ENCODE measurements at regions not wholly inside any gene's neighbourhood (a gene's known extent, or its start where the extent isn't known, plus 50 kb on each side); places are given as distances from the start of the nearest gene placed in this dataset.

DNA sequence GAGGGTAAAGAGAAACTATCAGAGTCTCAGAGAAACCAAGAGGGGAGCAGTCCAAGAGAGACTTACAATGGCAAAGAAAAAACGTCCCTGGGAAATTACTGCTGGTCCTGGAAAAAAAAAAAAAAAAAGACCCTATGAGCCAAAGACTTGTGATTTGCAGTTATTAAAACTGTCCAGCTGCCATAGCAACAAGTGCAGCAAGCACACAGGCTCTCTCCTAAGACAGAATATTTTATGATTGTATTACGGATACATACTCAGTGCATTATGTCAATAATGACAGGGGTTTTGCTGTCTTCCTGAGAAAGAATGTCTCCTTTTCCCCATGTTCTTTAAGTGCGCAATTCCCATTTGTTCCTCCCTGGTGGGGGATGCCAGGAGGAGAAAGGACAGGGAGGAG is 178.5 kb downstream of the GPAM start:
- H3K9me3 ChIP-seq (ENCODE audit: control insufficient read depth in 1 of 2, low read length in 2 of 2): no peaks in the 10 kb centered on the region
- H3K27ac ChIP-seq (ENCODE audit: low read length): no peak overlapping the region
- no peaks in the 10 kb centered on the region for H3K27me3 ChIP-seq (ENCODE audit: low read depth, low read length)
- no peaks in the 10 kb centered on the region for H3K36me3 ChIP-seq (ENCODE audit: control insufficient read depth in 1 of 2, insufficient read depth in 2 of 2, low read length in 2 of 2)
- H3K4me3 ChIP-seq (ENCODE audit: low read depth in 1 of 2, low read length in 2 of 2): no peak overlapping the region
- no peaks in the 10 kb centered on the region for H3K4me1 ChIP-seq (ENCODE audit: control insufficient read depth in 1 of 2, insufficient read depth in 2 of 2, low read length in 2 of 2)

DNA sequence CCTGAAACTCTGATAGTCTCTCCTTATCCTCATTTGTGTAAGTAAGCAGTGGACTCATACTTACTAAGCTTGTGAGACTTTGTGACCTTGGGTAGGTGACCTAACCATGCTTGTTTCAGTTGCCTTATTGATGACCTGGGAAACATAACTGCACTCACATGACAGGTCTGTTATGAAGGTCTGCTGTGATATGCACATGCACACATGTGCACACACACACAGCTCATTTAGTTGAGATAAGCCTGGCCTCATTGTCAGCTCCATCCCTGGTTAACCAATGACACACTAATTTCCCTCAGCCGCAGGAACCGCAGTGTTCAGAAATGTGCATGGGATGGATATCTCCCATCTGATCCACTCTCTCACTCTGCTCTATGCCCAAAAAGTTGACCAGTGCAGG is 177.2 kb downstream of the GPAM start:
- Histone ChIP-seq H3K27ac (ENCODE audit: low read length) (no peak overlapping the region), H3K36me3 (ENCODE audit: control insufficient read depth in 1 of 2, insufficient read depth in 2 of 2, low read length in 2 of 2) (no peaks in the 10 kb centered on the region)

DNA sequence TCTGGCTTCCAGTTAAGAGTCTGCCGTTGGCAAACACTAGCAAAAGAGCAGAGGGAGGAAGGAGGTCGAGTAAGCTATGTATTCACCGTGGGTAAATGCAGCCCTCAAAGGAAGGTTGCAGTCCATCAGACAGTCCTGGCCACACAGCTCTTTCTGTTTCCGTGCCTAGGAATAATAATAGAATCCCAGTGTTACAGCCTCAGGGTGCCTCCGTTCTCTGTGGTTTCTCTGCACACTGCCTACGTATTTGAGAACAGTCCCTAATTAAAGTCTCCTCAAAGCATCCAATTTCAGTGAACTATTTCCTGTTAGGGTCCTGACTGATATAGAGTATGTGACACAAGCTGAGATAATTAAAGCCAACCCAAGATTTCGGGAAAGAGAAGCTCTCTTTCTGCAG is 176.7 kb downstream of the GPAM start:
- Histone ChIP-seq H3K36me3 (ENCODE audit: control insufficient read depth in 1 of 2, insufficient read depth in 2 of 2, low read length in 2 of 2) (no peaks in the 10 kb centered on the region), H3K27ac (ENCODE audit: low read length) (no peak overlapping the region), H3K4me1 (ENCODE audit: control insufficient read depth in 1 of 2, insufficient read depth in 2 of 2, low read length in 2 of 2) (no peaks in the 10 kb centered on the region), H3K27me3 (ENCODE audit: low read depth, low read length) (no peaks in the 10 kb centered on the region), H3K9me3 (ENCODE audit: control insufficient read depth in 1 of 2, low read length in 2 of 2) (no peaks in the 10 kb centered on the region), H3K4me3 (ENCODE audit: low read depth in 1 of 2, low read length in 2 of 2) (no peak overlapping the region)

More for the DNA sequence above, 177.2 kb downstream of the GPAM start:
- Histone ChIP-seq H3K9me3 (ENCODE audit: control insufficient read depth in 1 of 2, low read length in 2 of 2) (no peaks in the 10 kb centered on the region), H3K4me3 (ENCODE audit: low read depth in 1 of 2, low read length in 2 of 2) (no peak overlapping the region), H3K4me1 (ENCODE audit: control insufficient read depth in 1 of 2, insufficient read depth in 2 of 2, low read length in 2 of 2) (no peaks in the 10 kb centered on the region), H3K27me3 (ENCODE audit: low read depth, low read length) (no peaks in the 10 kb centered on the region)

DNA sequence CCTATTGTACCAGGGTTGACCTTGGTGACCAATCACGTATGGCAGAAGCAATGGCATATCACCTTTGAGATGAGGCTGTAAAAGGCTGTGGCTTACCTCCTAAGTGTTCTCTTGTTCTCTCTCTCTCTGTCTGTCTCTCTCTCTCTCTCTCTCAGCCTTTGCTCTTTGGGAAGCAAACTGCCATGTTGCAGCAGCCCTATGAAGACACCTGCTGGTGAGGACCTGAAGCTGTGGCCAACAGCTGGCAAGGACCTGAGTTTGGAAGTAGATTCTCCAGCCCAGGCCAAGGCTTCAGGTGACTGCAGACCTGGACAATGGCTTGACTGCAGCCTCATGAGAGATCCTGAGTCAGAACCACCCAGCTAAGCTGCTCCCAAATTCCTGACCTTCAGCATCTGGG is 161.4 kb downstream of the GPAM start:
- H3K36me3 ChIP-seq (ENCODE audit: control insufficient read depth in 1 of 2, insufficient read depth in 2 of 2, low read length in 2 of 2): no peaks in the 10 kb centered on the region
- H3K27me3 ChIP-seq (ENCODE audit: low read depth, low read length): no peaks in the 10 kb centered on the region
- no peaks in the 10 kb centered on the region for H3K4me1 ChIP-seq (ENCODE audit: control insufficient read depth in 1 of 2, insufficient read depth in 2 of 2, low read length in 2 of 2)
- H3K4me3 ChIP-seq (ENCODE audit: low read depth in 1 of 2, low read length in 2 of 2): no peak overlapping the region
- no peaks in the 10 kb centered on the region for H3K9me3 ChIP-seq (ENCODE audit: control insufficient read depth in 1 of 2, low read length in 2 of 2)
- no peak overlapping the region for H3K27ac ChIP-seq (ENCODE audit: low read length)

DNA sequence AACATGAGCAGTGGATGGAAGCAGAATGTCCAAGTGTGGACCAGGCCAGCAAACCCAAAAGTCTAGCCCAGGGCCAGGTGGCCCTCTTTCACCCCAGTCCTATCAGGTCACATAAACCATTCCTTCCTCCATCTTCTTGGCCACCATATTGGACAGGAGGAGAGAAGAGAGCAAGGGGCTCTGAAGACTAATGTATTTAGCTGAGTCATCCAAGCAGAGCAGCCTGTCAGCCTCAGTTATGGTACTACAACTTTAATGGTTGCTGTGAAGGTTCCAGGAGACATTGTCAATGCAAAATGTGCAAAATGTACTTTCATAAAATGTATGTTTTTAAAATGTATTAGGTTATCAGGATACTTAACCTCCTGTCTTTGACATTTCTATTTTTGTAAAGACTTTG is 159.5 kb downstream of the GPAM start:
- Histone ChIP-seq H3K4me1 (ENCODE audit: control insufficient read depth in 1 of 2, insufficient read depth in 2 of 2, low read length in 2 of 2) (no peaks in the 10 kb centered on the region), H3K27me3 (ENCODE audit: low read depth, low read length) (no peaks in the 10 kb centered on the region), H3K27ac (ENCODE audit: low read length) (no peak overlapping the region), H3K9me3 (ENCODE audit: control insufficient read depth in 1 of 2, low read length in 2 of 2) (peaks cover 0 to 2% of the 10 kb centered on the region in 2 donors), H3K4me3 (ENCODE audit: low read depth in 1 of 2, low read length in 2 of 2) (no peak overlapping the region), H3K36me3 (ENCODE audit: control insufficient read depth in 1 of 2, insufficient read depth in 2 of 2, low read length in 2 of 2) (no peaks in the 10 kb centered on the region)

DNA sequence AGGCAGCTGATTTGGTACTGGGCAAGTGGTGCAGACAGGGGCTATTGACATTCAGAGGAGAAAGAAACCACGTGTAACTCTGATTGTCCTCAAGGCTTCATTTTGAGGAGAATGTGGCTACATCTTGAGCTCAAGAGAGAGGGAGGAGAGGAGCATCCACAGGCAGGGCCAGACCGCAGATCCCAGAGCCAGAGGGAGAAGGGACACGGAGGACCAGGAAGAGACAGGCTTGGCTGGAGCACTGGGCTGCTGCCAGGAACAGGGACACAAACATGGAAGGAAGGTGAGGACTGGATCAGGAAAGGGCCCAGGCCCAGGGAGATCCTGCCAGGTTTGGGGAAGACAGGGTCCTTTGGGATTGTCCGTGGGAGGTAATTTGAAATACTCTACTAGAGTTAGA is 158.3 kb downstream of the GPAM start:
- peaks cover 0 to 7% of the 10 kb centered on the region in 2 donors for H3K9me3 ChIP-seq (ENCODE audit: control insufficient read depth in 1 of 2, low read length in 2 of 2)
- H3K27me3 ChIP-seq (ENCODE audit: low read depth, low read length): no peaks in the 10 kb centered on the region
- no peaks in the 10 kb centered on the region for H3K4me1 ChIP-seq (ENCODE audit: control insufficient read depth in 1 of 2, insufficient read depth in 2 of 2, low read length in 2 of 2)
- no peak overlapping the region for H3K27ac ChIP-seq (ENCODE audit: low read length)
- no peak overlapping the region for H3K4me3 ChIP-seq (ENCODE audit: low read depth in 1 of 2, low read length in 2 of 2)
- no peaks in the 10 kb centered on the region for H3K36me3 ChIP-seq (ENCODE audit: control insufficient read depth in 1 of 2, insufficient read depth in 2 of 2, low read length in 2 of 2)

DNA sequence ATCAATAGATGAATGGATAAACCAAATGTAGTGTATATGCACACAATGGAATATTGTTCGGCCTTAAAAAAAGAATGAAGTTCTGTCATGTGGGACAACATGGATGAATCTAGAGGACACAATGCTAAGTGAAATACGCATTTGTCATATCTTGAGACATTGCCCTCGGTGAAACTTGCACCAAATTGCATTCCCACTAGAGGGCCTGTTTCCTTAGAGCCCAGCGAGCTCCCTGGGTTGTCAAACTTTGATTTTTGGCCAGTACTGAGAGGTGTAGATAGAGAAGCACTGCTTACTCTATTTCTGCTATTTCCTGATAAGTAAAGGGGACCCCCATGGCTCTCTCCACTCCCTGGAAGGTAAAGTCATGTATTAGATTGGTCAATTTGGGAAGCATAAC is 157.1 kb downstream of the GPAM start:
- no peaks in the 10 kb centered on the region for H3K4me1 ChIP-seq (ENCODE audit: control insufficient read depth in 1 of 2, insufficient read depth in 2 of 2, low read length in 2 of 2)

DNA sequence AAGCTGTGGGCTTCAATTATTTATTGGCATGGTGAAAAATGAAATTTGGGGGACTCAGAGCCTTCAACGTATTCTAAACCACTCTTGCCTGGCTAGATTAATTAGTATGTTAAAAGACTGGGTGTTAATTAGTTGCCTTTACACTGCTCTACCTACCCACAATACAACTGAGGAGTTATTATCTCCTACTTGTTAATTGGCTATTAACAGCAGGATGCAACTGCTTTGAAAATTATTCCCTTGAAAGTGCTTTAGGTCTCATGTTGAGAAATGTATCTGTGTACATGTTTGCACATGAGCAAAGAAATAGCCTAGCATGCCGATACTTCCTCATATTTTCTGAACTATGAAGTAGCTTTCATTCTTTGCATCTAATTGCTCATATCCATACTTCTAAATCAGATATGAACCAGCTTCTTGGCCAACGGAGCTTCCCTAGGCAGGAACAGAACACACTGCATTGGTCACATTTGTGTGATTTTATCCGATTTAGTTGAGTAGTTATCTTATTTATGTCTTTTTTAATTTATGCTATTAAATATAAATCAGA is 155.8 kb downstream of the GPAM start:
- Histone ChIP-seq H3K27ac (ENCODE audit: low read length) (no peak overlapping the region), H3K9me3 (ENCODE audit: control insufficient read depth in 1 of 2, low read length in 2 of 2) (peaks cover 0 to 9% of the 10 kb centered on the region in 2 donors), H3K4me1 (ENCODE audit: control insufficient read depth in 1 of 2, insufficient read depth in 2 of 2, low read length in 2 of 2) (no peaks in the 10 kb centered on the region), H3K27me3 (ENCODE audit: low read depth, low read length) (no peaks in the 10 kb centered on the region), H3K4me3 (ENCODE audit: low read depth in 1 of 2, low read length in 2 of 2) (no peak overlapping the region), H3K36me3 (ENCODE audit: control insufficient read depth in 1 of 2, insufficient read depth in 2 of 2, low read length in 2 of 2) (no peaks in the 10 kb centered on the region)

More for the DNA sequence above, 157.1 kb downstream of the GPAM start:
- no peaks in the 10 kb centered on the region for H3K36me3 ChIP-seq (ENCODE audit: control insufficient read depth in 1 of 2, insufficient read depth in 2 of 2, low read length in 2 of 2)
- H3K9me3 ChIP-seq (ENCODE audit: control insufficient read depth in 1 of 2, low read length in 2 of 2): peaks cover 0 to 7% of the 10 kb centered on the region in 2 donors
- no peak overlapping the region for H3K4me3 ChIP-seq (ENCODE audit: low read depth in 1 of 2, low read length in 2 of 2)
- H3K27ac ChIP-seq (ENCODE audit: low read length): no peak overlapping the region
- H3K27me3 ChIP-seq (ENCODE audit: low read depth, low read length): no peaks in the 10 kb centered on the region

DNA sequence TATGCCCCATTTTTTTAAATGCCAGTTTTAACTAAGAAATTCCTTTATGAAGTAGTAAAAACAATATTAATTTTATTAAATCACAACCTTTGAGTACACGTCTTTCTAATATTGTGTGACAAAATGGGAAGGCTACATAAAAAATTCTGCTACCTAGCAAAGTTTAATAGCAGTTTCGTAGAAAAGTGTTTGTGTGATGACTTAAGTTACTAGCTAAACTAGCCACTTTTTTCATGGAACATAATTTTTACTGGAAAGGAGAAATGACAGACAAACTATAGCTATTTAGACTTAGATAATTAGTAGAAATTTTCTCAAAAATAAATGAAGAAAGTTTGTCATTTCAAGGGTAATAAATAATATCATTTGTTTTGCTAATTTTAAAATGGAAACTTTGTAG is 153.1 kb downstream of the GPAM start:
- no peaks in the 10 kb centered on the region for H3K4me1 ChIP-seq (ENCODE audit: control insufficient read depth in 1 of 2, insufficient read depth in 2 of 2, low read length in 2 of 2)
- no peaks in the 10 kb centered on the region for H3K27me3 ChIP-seq (ENCODE audit: low read depth, low read length)
- H3K27ac ChIP-seq (ENCODE audit: low read length): no peak overlapping the region
- no peaks in the 10 kb centered on the region for H3K36me3 ChIP-seq (ENCODE audit: control insufficient read depth in 1 of 2, insufficient read depth in 2 of 2, low read length in 2 of 2)
- no peak overlapping the region for H3K4me3 ChIP-seq (ENCODE audit: low read depth in 1 of 2, low read length in 2 of 2)
- H3K9me3 ChIP-seq (ENCODE audit: control insufficient read depth in 1 of 2, low read length in 2 of 2): peaks cover 0 to 16% of the 10 kb centered on the region in 2 donors

DNA sequence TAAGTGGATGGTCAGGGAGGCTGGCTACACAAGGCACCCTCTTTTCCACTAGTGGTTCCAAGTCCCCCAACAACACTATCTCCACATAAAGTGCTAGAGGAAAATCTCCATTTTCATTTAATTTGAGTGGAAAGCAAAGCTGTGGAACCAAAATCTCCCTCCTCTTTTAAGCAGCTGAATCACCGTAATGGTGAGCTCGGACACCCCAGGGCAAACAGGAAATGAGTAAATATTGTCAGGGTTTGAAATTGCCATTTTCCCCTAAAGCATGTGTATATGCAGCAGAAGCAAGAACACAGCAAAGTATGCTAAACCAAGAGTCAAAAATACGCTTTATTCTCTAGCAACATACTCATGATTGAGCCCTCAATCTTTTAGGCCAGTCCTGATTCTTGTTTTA is 143.7 kb downstream of the GPAM start:
- no peaks in the 10 kb centered on the region for H3K27me3 ChIP-seq (ENCODE audit: low read depth, low read length)
- H3K4me3 ChIP-seq (ENCODE audit: low read depth in 1 of 2, low read length in 2 of 2): no peak overlapping the region
- H3K9me3 ChIP-seq (ENCODE audit: control insufficient read depth in 1 of 2, low read length in 2 of 2): peaks cover 0 to 9% of the 10 kb centered on the region in 2 donors
- H3K27ac ChIP-seq (ENCODE audit: low read length): no peak overlapping the region
- no peaks in the 10 kb centered on the region for H3K36me3 ChIP-seq (ENCODE audit: control insufficient read depth in 1 of 2, insufficient read depth in 2 of 2, low read length in 2 of 2)
- no peaks in the 10 kb centered on the region for H3K4me1 ChIP-seq (ENCODE audit: control insufficient read depth in 1 of 2, insufficient read depth in 2 of 2, low read length in 2 of 2)

DNA sequence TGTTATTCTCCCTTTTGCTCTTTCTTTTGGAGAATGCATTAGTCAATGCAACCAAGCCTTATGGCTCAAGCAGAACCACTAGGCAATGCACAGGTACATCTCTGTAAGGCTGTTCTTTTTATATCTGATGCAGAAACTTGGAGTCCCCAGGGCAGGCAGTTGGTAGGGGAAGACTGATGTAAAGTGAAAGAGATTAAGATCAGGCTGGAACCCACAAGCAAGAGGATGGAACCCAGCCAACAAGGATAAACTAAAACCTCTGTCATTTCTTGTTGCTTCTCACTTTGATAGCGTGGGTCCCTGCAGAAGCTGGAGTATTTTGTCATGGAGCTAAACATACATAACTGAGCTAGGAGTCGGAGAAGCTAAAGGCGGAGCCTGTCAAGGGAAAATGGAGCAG is 142.9 kb downstream of the GPAM start:
- Histone ChIP-seq H3K9me3 (ENCODE audit: control insufficient read depth in 1 of 2, low read length in 2 of 2) (peaks cover 0 to 4% of the 10 kb centered on the region in 2 donors), H3K27ac (ENCODE audit: low read length) (no peak overlapping the region), H3K27me3 (ENCODE audit: low read depth, low read length) (no peaks in the 10 kb centered on the region), H3K4me3 (ENCODE audit: low read depth in 1 of 2, low read length in 2 of 2) (no peak overlapping the region), H3K4me1 (ENCODE audit: control insufficient read depth in 1 of 2, insufficient read depth in 2 of 2, low read length in 2 of 2) (peaks cover 0 to 3% of the 10 kb centered on the region in 2 donors), H3K36me3 (ENCODE audit: control insufficient read depth in 1 of 2, insufficient read depth in 2 of 2, low read length in 2 of 2) (no peaks in the 10 kb centered on the region)

DNA sequence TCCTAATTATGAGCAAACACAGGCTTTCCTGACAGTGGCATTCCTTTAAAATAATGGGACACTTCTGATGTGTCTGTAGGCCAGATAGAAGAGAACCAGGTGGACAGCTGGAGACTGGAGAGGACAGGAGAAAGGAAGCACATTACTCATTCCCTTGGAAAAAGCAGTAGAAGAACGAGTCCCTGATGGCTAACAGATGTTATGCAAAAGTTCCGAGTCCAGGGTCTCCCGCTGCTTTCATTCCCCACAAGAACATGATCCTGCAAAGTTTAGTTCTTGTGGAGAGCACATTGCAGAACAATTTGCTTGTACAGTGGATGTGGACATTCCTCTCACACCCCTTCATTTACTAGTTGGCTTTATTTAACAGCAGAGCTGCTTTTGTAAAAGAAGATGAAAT is 137.6 kb downstream of the GPAM start:
- no peaks in the 10 kb centered on the region for H3K27me3 ChIP-seq (ENCODE audit: low read depth, low read length)
- no peak overlapping the region for H3K4me3 ChIP-seq (ENCODE audit: low read depth in 1 of 2, low read length in 2 of 2)
- H3K36me3 ChIP-seq (ENCODE audit: control insufficient read depth in 1 of 2, insufficient read depth in 2 of 2, low read length in 2 of 2): no peaks in the 10 kb centered on the region
- H3K9me3 ChIP-seq (ENCODE audit: control insufficient read depth in 1 of 2, low read length in 2 of 2): no peaks in the 10 kb centered on the region
- no peak overlapping the region for H3K27ac ChIP-seq (ENCODE audit: low read length)
- peaks cover 0 to 3% of the 10 kb centered on the region in 2 donors for H3K4me1 ChIP-seq (ENCODE audit: control insufficient read depth in 1 of 2, insufficient read depth in 2 of 2, low read length in 2 of 2)
